GM12878 (cell line): ENCODE measurements at regions not wholly inside any gene's neighbourhood (a gene's known extent, or its start where the extent isn't known, plus 50 kb on each side); places are given as distances from the start of the nearest gene placed in this dataset.

Experiments
- EP300 ChIP-seq, 2 experiments: fragments of 150-350 bp in 1 of 2; IDR thresholded peaks; 2 replicates each; pipeline ENCODE4 v1.6.1; 2011 to 2012; ENCODE audit warnings: low read depth in 2 of 2, low read length in 2 of 2, borderline replicate concordance in 1 of 2, improper control_type of control experiment in 1 of 2, inconsistent platforms in 1 of 2; ENCODE audit not compliant: control insufficient read depth in 1 of 2
- POLR2AphosphoS5 ChIP-seq: IDR thresholded peaks from 2 replicates; pipeline ENCODE4 v1.6.1; 2011; ENCODE audit warnings: mild to moderate bottlenecking, low read length, inconsistent platforms

DNA sequence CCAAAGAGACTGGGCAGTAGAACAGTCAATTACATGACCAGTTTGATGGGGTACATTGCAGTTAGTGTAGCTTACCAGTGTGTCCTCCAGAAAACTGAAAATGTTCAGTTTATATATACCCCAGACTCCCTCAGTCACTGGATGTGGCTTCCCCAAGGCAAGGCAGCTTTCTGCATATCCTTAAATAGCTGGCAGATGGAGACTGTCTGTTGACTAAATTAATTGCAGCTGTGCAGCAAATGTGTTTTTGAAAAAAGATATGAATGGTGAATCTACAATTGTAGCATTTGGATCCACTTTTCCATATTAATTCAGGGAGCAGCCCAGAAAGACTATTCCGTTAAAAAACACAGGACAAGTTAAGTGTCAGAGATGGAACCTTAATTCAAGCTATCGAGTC lies 565.1 kb upstream of the CCDC179 start:
- TF ChIP-seq POLR2AphosphoS5 (no peak), EP300 (IDR thresholded peaks at IDR 0.05; ENCODE audit: borderline replicate concordance in 1 of 2, control insufficient read depth in 1 of 2, low read depth in 2 of 2, low read length in 2 of 2) (no peak)
